Central memory CD8-positive, alpha-beta T cell (primary cell): ENCODE measurements at regions not wholly inside any gene's neighbourhood (a gene's known extent, or its start where the extent isn't known, plus 50 kb on each side); places are given as distances from the start of the nearest gene placed in this dataset.
A peak's percentile ranks its signal among the peaks of the same experiment; 100 is the strongest.
"Not testable (repeated sequence)": the region's sequence is repeated elsewhere in the genome, so short reads cannot be mapped to it uniquely, and the experiment has no call there.

Experiments
- ATAC-seq: fragments of 150-1000 bp; cut with Tn5 transposase; replicated peaks from 2 replicates; pipeline ENCODE4 v1.10.0; 2022; ENCODE audit warnings: mild to moderate bottlenecking, moderate FRiP score, moderate number of reproducible peaks; ENCODE audit not compliant: poor library complexity, severe bottlenecking; ENCODE audit errors: extremely low read depth
- DNase-seq, 2 donors: peaks; one replicate each; pipeline ENCODE4 v3.0.0; 2021; ENCODE audit warnings: low spot score in 2 of 2
- H3K27ac Mint-ChIP-seq: one replicate; pipeline ENCODE4 v1.8.0; 2022; ENCODE audit warnings: low read depth, mild to moderate bottlenecking, moderate library complexity, mixed read lengths
- H3K27me3 Mint-ChIP-seq: one replicate; pipeline ENCODE4 v1.8.0; 2022; ENCODE audit warnings: mixed read lengths
- H3K36me3 Mint-ChIP-seq: one replicate; pipeline ENCODE4 v1.8.0; 2022; ENCODE audit warnings: mild to moderate bottlenecking, moderate library complexity, mixed read lengths; ENCODE audit not compliant: insufficient read depth
- H3K4me1 Mint-ChIP-seq: one replicate; pipeline ENCODE4 v1.8.0; 2022; ENCODE audit warnings: mixed read lengths
- H3K4me3 Mint-ChIP-seq: one replicate; pipeline ENCODE4 v1.8.0; 2022; ENCODE audit warnings: mild to moderate bottlenecking, moderate library complexity, mixed read lengths
- H3K9me3 Mint-ChIP-seq: one replicate; pipeline ENCODE4 v1.8.0; 2022; ENCODE audit warnings: mixed read lengths

DNA sequence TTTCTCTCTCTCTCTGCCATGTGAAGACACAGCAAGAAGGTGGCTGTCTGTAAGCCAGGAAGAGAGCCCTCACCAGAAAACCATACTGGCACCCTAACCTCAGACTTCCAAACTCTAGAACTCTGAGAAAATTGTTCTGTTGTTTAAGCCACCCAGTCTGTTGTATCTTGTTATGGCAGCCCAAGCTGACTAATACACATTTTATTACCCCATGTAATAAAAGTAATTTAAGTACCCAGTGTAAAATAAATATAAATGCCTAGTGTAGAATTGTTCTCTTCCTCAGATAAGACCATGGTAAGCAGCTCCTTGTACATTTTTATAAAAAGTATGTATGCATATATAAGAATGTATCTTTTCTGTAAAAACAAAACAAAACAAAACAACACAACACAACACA lies 119.7 kb downstream of the DTL start:
- no peak overlapping the region for H3K27ac Mint-ChIP-seq
- H3K9me3 Mint-ChIP-seq: no peaks in the 10 kb centered on the region
- no peaks in the 10 kb centered on the region for H3K36me3 Mint-ChIP-seq
- no peak for ATAC-seq
- H3K4me1 Mint-ChIP-seq: no peaks in the 10 kb centered on the region
- H3K27me3 Mint-ChIP-seq: no peaks in the 10 kb centered on the region
- DNase-seq: no peak
- H3K4me3 Mint-ChIP-seq: no peak overlapping the region

DNA sequence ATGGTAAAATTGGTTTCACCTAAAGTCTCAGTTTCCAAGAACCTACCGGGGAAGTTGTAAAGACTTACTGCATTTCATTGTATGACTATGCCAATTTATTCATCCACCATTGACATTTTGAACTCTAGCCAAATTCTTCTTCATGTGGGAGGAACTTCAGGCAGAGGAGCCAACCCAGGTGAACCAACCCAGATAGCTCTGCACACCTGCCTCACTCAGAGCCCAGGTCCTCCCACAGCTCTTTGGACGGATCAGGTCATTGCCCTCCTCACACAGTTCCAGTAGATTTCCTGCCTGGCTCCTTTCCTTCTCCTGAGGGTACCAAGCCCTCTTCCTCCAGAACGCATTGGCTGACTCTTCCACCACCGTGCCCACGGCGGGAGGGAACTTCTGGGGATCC lies 121.7 kb downstream of the DTL start:
- no peak for ATAC-seq
- no peaks in the 10 kb centered on the region for H3K27me3 Mint-ChIP-seq
- no peak overlapping the region for H3K4me3 Mint-ChIP-seq
- no peak for DNase-seq
- no peaks in the 10 kb centered on the region for H3K36me3 Mint-ChIP-seq
- no peaks in the 10 kb centered on the region for H3K9me3 Mint-ChIP-seq
- H3K27ac Mint-ChIP-seq: no peak overlapping the region
- H3K4me1 Mint-ChIP-seq: peaks cover 9% of the 10 kb centered on the region

DNA sequence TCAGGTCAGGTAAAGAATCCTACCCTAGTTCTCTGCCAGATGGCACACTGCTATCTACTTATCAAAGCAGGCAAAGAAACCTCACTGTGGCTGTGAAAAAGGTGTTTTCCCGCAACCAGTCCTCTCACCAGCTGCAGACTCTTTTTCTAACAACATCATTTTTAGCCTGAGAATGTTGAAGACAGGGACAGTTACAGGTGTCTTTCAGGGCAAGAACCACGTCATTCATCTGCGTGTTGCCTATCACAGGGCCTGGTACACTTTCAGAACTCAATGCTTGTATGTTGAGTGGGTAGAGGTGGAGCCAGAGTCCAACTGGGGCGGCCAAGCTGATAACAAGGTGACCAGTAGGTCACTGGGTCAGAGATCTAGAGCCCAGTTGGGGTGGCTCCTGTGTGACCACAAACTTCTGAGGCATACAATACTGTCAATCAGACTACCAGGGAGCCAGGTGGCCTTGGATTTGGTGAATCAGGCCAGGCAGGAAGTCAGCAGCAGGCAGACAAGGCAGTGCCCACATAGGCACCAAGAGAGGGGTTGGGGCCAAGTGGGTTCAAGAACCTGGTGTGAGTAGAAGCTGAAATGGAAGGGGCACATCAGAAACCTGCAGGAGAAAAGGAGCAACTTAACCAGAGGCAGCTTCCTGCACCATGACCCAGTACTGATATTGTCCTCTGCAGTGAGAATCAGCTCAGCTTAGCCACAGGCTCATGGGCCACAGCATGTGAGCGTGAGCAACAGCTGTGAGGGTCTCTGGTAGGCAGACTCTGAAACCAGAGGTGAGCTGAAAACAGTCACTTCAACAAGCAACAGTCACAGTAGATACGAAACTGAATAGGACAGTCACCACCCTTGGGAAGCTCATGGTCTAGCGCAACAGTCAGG lies 123.6 kb downstream of the DTL start:
- Mint-ChIP-seq H3K27me3 (no peaks in the 10 kb centered on the region), H3K27ac (peak overlapping the region; percentile 25), H3K4me1 (peaks cover 15% of the 10 kb centered on the region), H3K9me3 (no peaks in the 10 kb centered on the region), H3K4me3 (no peak overlapping the region), H3K36me3 (no peaks in the 10 kb centered on the region)
- ATAC-seq (peak; percentile 43), DNase-seq (no peak)

DNA sequence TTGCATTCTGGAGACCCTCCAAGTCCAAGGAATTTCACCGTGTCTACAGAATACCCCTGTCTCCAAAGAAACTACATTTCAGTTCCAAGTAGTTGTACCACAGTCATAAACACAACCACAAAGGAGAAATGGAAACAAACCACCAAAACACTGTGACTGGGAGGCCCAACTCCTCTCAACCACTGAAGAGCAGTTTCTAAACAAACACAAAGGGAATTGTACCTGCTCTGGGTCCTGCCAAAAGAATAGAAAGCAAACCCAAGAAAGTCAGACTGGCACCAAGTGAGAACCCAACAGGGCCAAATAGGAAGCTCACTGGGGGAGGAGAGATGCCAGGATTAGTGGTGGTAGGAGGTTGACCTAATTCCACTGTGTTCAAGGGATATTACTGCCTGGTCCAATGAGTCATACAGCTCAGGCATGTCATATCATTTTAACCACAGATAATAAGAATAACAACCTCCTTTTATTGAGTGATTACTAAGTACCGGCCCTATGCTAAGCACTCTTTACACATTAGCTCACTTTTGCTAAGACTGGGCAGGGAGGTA lies 123.9 kb upstream of the PPP2R5A start:
- H3K9me3 Mint-ChIP-seq: no peaks in the 10 kb centered on the region
- no peak overlapping the region for H3K4me3 Mint-ChIP-seq
- peak; percentile 25 for ATAC-seq
- DNase-seq: no peak
- H3K4me1 Mint-ChIP-seq: peaks cover 15% of the 10 kb centered on the region
- H3K27me3 Mint-ChIP-seq: no peaks in the 10 kb centered on the region
- H3K27ac Mint-ChIP-seq: no peak overlapping the region
- no peaks in the 10 kb centered on the region for H3K36me3 Mint-ChIP-seq

DNA sequence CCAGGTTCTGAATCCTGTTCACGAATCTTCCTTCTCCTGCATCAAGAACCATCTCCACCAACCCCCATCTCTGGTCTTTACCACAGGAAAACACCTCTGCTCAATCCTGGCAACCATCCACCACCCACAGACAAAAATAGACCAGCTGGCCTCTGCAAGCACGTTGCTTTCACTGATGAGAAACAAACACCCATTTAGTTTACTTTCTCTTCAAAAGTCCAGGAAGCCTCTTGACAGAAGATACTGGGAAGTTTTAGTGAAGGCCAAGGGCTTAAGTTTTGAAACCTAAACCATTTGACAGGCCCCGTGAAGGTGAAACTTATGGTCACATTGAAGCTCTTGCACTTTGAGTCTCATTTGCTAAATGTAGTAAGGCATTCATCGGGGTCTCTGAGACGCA lies 122.6 kb upstream of the PPP2R5A start:
- Mint-ChIP-seq H3K4me3 (peak overlapping the region; percentile 1), H3K9me3 (no peaks in the 10 kb centered on the region), H3K27me3 (no peaks in the 10 kb centered on the region), H3K36me3 (no peaks in the 10 kb centered on the region), H3K4me1 (peaks cover 15% of the 10 kb centered on the region), H3K27ac (no peak overlapping the region)
- DNase-seq (no peak), ATAC-seq (no peak)

DNA sequence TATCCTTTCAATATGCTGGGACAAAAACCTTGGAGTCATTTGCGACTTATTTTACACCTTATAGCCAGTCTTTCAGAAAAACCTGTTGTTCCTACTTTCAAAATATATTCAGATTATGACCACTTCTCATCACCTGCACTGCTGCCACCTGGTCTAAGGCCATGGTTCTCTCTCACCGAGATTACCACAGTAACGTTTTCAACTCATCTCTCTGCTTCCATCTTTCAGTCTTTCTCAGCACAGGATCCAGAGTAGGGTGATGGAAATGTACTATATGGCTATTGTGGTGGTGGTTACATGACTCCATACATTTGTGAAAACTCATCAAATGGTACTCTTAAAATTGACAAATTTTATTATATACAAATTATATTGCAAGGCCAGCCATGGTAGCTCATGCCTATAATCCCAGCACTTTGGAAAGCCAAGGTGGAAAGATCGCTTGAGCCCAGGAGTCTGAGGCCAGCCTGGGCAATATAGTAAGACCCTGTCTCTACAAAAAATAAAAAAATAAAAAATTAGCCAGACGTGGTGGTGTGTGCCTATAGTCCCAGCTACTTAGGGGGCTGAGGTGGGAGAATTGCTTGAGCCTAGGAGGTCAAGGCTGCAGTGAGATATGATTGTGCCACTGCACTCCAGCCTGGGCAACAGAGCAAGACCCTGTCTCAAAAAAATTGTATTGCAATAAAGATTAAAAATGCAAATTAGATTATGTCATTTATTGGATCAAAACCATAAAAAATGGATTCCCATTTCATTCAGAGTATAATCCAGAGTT lies 120.9 kb upstream of the PPP2R5A start:
- Mint-ChIP-seq H3K27ac (no peak overlapping the region), H3K4me1 (peaks cover 15% of the 10 kb centered on the region), H3K27me3 (no peaks in the 10 kb centered on the region), H3K36me3 (no peaks in the 10 kb centered on the region), H3K9me3 (no peaks in the 10 kb centered on the region), H3K4me3 (no peak overlapping the region)
- no peak for ATAC-seq
- DNase-seq: no peak

DNA sequence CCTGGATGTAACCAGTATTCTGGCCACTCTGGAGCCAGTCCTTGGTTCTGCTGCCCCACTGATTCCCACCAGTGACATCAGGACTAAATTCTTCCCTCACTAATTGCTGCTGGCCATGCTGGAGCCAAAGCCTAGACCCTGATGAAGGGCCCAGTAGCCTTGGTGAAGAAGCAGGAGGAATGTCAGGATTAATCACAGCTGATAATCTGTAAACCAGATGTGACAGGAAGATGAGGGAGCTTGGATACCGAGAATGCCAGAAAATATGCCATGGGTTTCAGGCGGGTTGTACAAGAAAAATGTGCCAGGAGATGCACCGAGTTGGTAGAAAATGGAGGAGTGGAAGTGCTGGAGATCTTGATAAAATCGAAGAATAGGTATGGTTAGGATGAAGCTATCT lies 119.0 kb upstream of the PPP2R5A start:
- Mint-ChIP-seq H3K27ac (no peak overlapping the region), H3K27me3 (no peaks in the 10 kb centered on the region), H3K36me3 (no peaks in the 10 kb centered on the region), H3K4me3 (no peak overlapping the region), H3K4me1 (peaks cover 12% of the 10 kb centered on the region), H3K9me3 (no peaks in the 10 kb centered on the region)
- DNase-seq (no peak), ATAC-seq (no peak)

DNA sequence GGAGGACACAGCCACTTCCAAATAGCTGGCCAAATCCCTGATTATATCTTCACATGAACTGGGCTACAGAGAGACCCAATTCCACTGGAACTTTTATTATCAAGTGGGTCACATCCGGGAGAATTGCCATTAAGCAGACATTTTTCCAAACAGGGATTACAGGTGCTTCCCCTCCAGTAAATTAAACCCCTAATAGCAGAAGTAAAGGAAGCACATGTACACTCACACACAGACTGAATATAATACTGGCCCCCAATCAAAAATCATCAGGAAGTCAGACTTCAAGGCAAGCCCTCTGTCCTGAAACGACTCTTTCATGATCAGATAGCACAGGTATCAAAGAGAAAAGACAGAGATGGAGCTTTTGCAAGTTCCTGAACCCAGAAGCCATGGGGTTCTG lies 118.6 kb upstream of the PPP2R5A start:
- H3K4me3 Mint-ChIP-seq: no peak overlapping the region
- no peaks in the 10 kb centered on the region for H3K36me3 Mint-ChIP-seq
- no peaks in the 10 kb centered on the region for H3K9me3 Mint-ChIP-seq
- DNase-seq: no peak
- no peaks in the 10 kb centered on the region for H3K27me3 Mint-ChIP-seq
- no peak overlapping the region for H3K27ac Mint-ChIP-seq
- ATAC-seq: no peak
- peaks cover 8% of the 10 kb centered on the region for H3K4me1 Mint-ChIP-seq

DNA sequence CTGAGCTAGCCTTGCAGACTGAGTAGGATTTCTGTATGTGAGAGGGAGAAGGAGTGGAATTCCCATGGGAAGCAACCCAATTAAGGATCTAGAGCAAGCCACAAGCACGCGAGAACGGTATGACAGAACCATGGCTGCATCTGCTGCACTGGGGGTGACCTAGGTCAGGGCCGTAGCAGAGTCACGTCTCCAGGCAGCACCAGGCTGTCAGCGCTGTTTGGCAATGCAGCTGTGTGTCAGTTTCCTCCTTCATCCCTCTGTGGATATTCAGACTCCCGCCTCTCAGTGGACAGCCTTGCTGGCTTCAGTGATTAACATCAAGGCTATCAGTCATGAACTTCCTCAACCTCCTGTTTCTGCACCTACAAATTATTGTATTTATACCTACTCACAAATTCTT lies 118.1 kb upstream of the PPP2R5A start:
- no peaks in the 10 kb centered on the region for H3K36me3 Mint-ChIP-seq
- H3K4me1 Mint-ChIP-seq: peaks cover 6% of the 10 kb centered on the region
- H3K27me3 Mint-ChIP-seq: no peaks in the 10 kb centered on the region
- ATAC-seq: no peak
- H3K4me3 Mint-ChIP-seq: no peak overlapping the region
- no peak for DNase-seq
- no peak overlapping the region for H3K27ac Mint-ChIP-seq
- H3K9me3 Mint-ChIP-seq: no peaks in the 10 kb centered on the region

DNA sequence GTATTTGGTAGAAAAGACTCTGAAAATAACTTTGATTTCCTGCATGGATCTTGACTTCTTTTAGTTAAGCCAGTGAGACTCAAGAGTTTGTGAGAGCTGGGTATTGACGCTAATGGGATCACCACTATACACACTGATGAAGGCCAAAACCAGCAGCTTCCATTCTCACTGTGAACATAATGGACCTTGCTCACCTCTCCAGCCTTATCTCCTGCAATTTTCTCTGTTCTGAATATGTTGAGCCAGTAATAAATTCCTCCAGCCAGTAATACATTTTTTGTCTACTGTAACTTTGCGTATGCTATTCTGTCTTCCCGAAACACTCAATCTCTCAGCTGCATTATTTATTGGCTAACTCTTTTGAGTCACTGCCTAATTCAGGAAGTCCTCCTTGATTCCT lies 111.6 kb upstream of the PPP2R5A start:
- no peaks in the 10 kb centered on the region for H3K27me3 Mint-ChIP-seq
- DNase-seq: no peak
- no peak overlapping the region for H3K27ac Mint-ChIP-seq
- no peak for ATAC-seq
- no peak overlapping the region for H3K4me3 Mint-ChIP-seq
- H3K4me1 Mint-ChIP-seq: no peaks in the 10 kb centered on the region
- no peaks in the 10 kb centered on the region for H3K36me3 Mint-ChIP-seq
- no peaks in the 10 kb centered on the region for H3K9me3 Mint-ChIP-seq

DNA sequence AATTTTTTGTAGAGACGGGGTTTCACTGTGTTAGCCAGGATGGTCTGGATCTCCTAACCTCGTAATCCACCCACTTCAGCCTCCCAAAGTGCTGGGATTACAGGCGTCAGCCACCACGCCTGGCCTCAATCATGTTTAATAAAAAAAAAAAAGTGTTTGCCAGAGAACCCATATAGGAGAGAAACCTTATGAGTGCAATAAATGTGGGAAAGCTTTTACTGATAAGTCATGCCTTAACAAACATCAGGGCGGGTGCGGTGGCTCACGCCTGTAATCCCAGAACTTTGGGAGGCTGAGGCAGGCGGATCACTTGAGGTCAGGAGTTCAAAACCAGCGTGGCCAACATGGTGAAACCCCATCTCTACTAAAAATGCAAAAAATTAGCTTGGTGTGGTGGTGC lies 110.9 kb upstream of the PPP2R5A start:
- ATAC-seq, DNase-seq, H3K4me1 Mint-ChIP-seq, H3K4me3 Mint-ChIP-seq, H3K27ac Mint-ChIP-seq, H3K9me3 Mint-ChIP-seq, H3K36me3 Mint-ChIP-seq, H3K27me3 Mint-ChIP-seq: not testable (repeated sequence)

DNA sequence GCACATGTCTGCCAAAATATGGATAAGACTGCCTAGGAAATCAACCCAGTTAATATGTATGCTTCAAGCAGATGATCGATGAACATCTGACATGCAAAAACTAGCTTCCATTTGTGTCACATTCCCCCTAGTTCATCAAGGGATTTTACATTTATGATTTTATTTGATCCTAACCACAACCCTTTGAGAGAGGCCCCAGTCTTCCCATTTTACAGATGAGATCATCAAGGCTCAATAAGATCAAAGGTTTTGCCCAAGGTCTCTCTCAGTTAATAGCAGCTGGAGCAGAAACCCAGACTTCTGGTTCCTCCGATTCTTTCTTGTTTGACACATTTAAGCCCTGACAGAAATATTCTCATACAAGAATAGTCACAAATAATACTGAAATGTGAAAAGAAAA lies 107.7 kb upstream of the PPP2R5A start:
- no peaks in the 10 kb centered on the region for H3K27me3 Mint-ChIP-seq
- DNase-seq (no peak), ATAC-seq (no peak)
- H3K4me1 Mint-ChIP-seq: no peaks in the 10 kb centered on the region
- no peak overlapping the region for H3K4me3 Mint-ChIP-seq
- no peaks in the 10 kb centered on the region for H3K9me3 Mint-ChIP-seq
- no peaks in the 10 kb centered on the region for H3K36me3 Mint-ChIP-seq
- no peak overlapping the region for H3K27ac Mint-ChIP-seq

DNA sequence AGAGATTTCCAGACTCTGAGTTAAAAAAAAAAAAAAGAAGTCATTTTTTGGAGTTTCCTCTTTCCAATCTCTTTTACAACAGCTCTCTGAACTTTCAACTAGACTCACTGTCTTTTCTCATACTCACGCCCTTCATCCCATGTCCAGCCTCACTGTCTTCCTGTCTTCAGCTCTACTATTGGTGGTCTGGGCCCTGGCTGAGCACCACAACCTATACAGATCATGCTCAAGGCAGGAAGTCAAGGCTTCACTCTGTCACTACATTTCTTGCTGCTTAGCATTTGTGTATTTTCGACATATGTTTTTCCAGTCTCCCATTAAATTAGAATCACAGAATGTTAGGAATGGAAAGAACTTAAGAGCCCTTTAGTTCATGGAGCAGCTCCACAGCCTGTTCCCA lies 106.4 kb upstream of the PPP2R5A start:
- no peak overlapping the region for H3K27ac Mint-ChIP-seq
- H3K27me3 Mint-ChIP-seq: peaks cover 9% of the 10 kb centered on the region

More for the DNA sequence above, 106.4 kb upstream of the PPP2R5A start:
- Mint-ChIP-seq H3K4me3 (no peak overlapping the region), H3K36me3 (no peaks in the 10 kb centered on the region), H3K4me1 (no peaks in the 10 kb centered on the region), H3K9me3 (no peaks in the 10 kb centered on the region)
- DNase-seq: no peak
- ATAC-seq: no peak
